ENCODE measurements at regions not wholly inside any gene's neighbourhood (a gene's known extent, or its start where the extent isn't known, plus 50 kb on each side); places are given as distances from the start of the nearest gene placed in this dataset.

DNA sequence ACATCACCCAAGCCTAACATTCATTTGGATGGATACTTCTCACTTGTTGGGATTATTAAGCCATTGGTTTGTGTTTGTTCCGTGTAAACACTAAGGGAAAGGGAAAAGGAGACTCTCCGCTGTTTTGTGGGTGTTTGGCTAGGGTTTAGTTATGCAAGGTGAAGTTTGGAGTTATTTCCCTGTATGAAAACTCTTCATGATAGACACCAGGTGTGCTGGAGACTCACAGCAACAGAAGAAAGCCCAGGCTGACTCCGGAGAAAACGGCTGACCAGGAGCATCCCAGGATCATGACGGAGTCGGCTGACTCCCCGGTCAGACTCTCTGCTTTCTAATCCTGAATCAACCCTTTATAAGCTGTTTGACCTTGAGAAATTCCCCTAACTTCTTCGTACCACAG, 94.1 kb upstream of the KLF6 start:
- TF ChIP-seq CTCF (optimal IDR thresholded peaks at IDR 0.05 in 1 of 3, IDR thresholded peaks at IDR 0.05 in 1 of 3, conservative IDR thresholded peaks at IDR 0.05 in 1 of 3; ENCODE audit: extremely low read depth in 1 of 3, insufficient read depth in 2 of 3, low read length in 3 of 3) (no peak), EZH2 (IDR thresholded peaks at IDR 0.05; ENCODE audit: low read length) (no peak)

All from keratinocyte (primary cell).